HG03469 (cell line): ENCODE measurements at regions not wholly inside any gene's neighbourhood (a gene's known extent, or its start where the extent isn't known, plus 50 kb on each side); places are given as distances from the start of the nearest gene placed in this dataset.

Experiments used
- ATAC-seq: cut with Tn5 transposase; IDR thresholded peaks from one replicate; pipeline ENCODE4 v1.9.1; 2021; ENCODE audit warnings: mild to moderate bottlenecking, moderate library complexity, moderate number of reproducible peaks; ENCODE audit not compliant: unreplicated experiment

DNA sequence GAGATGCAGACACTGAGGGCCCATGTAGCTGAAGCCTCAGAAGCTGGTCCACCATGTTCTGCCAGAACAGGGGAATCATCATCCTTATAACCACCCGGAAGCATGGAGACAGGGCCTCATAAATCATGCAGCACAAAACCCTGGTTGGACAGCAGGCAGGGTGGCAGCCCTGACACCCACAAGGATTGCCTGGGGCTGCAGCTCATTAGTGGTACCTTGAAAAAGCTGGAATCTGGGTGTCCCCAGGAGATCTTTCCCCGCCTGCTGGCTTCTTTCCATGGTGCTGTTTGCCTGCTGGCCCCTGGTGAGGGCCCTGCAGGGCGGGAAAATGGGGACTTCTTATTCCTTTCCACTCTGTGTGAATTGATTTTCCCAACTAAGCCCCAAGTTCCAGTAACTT is 50.6 kb upstream of the GGTLC1 start:
- no peak for ATAC-seq
